Fibroblast of mammary gland (primary cell): ENCODE measurements at regions not wholly inside any gene's neighbourhood (a gene's known extent, or its start where the extent isn't known, plus 50 kb on each side); places are given as distances from the start of the nearest gene placed in this dataset.

ENCODE experiments used
- DNase-seq: peaks from one replicate; pipeline ENCODE4 v3.0.0-alpha.2; 2010; ENCODE audit warnings: low read depth
- H3K4me3 ChIP-seq: 2 replicates; pipeline ENCODE4 v1.5.1; 2011; ENCODE audit warnings: low read depth, mild to moderate bottlenecking, low read length, moderate library complexity; ENCODE audit not compliant: control insufficient read depth
- TF ChIP-seq, protein P1 (sequence below): conservative IDR thresholded peaks from 2 replicates; pipeline ENCODE4 v1.5.1; 2011; ENCODE audit warnings: low read depth, low read length, inconsistent platforms; ENCODE audit not compliant: control insufficient read depth, insufficient read depth

DNA sequence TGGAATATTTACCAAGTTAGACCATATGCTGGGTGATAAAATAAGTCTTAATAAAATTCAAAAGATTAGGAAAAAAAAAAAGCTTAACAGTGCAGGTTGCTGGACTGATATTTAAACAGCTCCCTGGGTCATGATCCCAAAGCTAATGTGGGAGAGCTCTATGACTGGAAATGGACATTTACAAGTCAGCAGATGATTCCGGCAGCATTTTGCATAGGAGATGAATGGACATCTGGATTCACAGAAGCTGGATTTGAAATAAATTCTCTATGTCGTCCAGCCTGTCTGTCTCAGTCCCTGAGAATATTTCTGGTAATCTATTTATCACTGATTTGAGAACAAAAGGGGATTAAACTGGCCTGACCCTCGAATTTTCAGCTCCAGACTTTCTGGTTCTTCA lies 52.3 kb upstream of the KLHL25 start:
- TF ChIP-seq, protein P1, sequence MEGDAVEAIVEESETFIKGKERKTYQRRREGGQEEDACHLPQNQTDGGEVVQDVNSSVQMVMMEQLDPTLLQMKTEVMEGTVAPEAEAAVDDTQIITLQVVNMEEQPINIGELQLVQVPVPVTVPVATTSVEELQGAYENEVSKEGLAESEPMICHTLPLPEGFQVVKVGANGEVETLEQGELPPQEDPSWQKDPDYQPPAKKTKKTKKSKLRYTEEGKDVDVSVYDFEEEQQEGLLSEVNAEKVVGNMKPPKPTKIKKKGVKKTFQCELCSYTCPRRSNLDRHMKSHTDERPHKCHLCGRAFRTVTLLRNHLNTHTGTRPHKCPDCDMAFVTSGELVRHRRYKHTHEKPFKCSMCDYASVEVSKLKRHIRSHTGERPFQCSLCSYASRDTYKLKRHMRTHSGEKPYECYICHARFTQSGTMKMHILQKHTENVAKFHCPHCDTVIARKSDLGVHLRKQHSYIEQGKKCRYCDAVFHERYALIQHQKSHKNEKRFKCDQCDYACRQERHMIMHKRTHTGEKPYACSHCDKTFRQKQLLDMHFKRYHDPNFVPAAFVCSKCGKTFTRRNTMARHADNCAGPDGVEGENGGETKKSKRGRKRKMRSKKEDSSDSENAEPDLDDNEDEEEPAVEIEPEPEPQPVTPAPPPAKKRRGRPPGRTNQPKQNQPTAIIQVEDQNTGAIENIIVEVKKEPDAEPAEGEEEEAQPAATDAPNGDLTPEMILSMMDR, result no peak
- H3K4me3 ChIP-seq, result no peak overlapping the region
- DNase-seq, result no peak

DNA sequence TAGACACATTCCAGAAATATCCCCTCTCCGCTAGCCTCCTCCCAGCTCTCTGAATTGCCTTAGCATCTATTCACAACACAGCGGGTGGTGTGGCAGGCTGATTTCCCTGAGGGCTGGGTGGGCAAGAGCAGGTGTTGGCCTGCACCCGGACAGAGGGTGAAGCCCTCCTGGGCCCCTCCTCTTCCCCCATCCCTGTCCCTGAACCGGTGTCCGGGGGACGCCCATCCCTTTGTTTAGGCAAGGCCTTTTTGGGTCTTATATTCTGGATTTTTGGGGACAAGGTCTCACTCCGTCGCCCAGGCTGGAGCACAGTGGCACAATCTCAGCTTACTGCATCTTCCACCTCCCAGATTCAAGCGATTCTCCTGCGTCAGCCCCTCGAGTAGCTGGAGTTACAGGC lies 55.2 kb upstream of the KLHL25 start:
- no peak overlapping the region for H3K4me3 ChIP-seq
- TF ChIP-seq, protein P1, result no peak
- no peak for DNase-seq

DNA sequence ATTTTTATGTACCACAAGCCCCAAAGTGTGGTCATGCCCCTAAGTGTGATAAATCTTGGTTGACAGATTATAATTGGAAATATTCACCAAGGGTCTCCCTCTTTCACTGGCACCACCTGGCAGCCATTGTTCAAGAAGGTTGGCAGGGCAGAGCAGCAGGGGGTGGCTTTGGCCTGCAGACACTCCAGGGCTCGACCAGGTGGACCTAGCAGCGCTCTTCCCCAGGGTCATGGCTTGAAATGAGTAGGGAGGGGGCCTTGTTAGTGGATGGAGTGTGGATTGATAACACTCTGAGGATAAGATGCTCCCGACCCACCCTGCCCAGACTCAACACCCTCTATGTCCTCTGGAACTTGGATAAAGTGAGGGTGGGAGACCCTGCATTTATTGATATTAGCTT lies 58.2 kb upstream of the KLHL25 start:
- H3K4me3 ChIP-seq, result no peak overlapping the region
- TF ChIP-seq, protein P1, result no peak
- no peak for DNase-seq

DNA sequence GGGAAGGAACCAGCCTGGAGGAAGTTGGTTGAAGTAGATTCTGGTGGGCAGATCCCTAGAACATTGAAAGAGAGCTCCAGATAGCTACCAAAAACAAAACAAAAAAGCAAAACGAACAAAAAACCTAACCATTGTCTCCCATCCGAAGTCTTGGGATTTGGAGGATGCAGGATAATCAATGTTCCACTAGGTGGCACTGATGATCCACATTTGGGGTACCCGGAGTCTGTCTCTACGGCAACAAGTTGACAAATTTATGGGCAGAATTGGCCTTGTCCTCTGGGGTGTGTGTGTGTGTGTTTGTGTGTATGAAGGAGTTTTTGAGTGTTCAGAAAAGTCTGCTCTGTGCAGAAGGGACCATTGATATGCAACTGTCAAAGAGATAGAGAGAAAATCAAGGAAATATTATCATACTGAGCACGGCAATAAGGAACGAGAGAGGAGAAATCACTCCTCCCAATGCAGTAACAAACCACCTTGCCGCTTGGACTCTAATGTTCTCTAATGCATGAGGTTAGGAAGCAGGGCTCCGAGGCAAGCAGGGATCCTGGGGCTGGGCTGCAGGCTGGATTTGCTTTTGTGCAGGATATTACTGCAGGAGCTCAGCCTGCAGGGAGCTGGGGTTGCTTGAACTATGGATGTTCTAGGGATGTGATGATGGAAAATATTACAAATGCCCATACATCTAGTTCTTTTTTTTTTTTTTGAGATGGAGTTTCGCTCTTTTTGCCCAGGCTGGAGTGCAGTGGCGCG lies 59.8 kb upstream of the KLHL25 start:
- TF ChIP-seq, protein P1, result peak; percentile 91

DNA sequence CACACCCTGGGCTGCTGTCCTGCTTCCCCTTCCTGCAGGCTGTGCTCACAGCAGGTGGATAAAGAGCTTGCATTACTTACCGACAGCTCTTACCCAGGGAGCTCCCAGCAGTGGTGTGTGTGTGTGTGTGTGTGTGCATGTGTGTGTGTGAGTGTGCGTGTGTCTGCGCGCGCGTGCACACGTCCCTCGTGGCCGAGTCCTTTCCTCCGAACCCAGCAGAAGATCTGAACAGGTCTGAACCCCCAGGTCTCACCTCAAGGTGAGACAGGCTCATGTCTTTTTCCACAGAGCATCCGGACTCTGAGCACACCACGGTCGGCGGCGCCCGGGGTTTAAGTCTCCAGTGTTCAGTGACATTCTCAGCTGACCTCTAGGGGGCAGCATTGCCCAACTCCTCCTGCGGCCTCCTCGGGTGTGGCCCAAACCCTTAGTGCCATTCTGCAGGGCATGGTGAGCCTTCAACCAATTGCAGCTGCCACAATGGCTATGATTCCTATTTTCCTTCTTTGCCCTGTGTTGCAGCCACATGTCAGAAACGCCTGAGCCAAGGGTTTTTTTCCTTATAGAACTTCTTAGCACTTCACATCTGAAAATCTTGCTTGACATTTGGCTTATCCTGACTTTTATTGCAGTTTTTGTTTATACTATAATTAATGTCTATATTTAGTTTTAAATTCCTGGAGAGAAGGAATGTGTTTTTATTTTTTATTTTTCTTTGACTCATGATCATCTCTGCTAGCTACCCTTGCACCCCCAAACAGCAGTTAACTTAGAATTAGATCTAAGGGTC lies 64.1 kb upstream of the KLHL25 start:
- TF ChIP-seq, protein P1, result peak; percentile 69
- peak; percentile 56 for DNase-seq
- H3K4me3 ChIP-seq, result no peak overlapping the region

More for the DNA sequence above, 59.8 kb upstream of the KLHL25 start:
- peak; percentile 70 for DNase-seq
- H3K4me3 ChIP-seq, result no peak overlapping the region

DNA sequence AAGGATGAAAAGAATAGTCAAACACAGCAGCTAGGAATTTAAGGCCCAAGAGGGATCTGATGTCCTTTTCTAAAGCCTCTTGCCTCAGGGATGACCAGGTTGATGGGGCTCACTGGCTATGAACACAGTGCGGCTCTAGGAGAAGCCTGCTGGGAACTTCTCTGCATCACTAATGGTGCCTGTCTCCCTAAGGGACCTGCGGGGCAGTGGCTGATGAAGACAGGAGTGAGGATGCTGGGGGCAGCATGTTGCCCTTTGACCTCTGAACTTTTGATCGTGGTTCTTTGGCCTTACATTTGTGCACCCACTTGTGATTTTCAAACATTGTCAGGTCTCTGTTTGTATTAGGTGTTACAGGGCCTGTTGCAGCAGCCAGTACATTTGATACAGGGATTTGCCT lies 64.9 kb upstream of the KLHL25 start:
- no peak for DNase-seq
- TF ChIP-seq, protein P1, result no peak
- no peak overlapping the region for H3K4me3 ChIP-seq
